Activated naive CD4-positive, alpha-beta T cell treated with anti-CD3 and anti-CD28 coated beads, Interleukin-2, amount 10 ng/mL, durations not matched to agents 7 days and 5 days (primary cell): ENCODE measurements at regions not wholly inside any gene's neighbourhood (a gene's known extent, or its start where the extent isn't known, plus 50 kb on each side); places are given as distances from the start of the nearest gene placed in this dataset.
"Not testable (repeated sequence)": the region's sequence is repeated elsewhere in the genome, so short reads cannot be mapped to it uniquely, and the experiment has no call there.

Source experiments
- CTCF ChIA-PET: fragments of 350-600 bp; sonication (Branson Sonifier 250); formaldehyde crosslinking; loops from one replicate; lab custom pipeline; 2021; ENCODE audit warnings: antibody characterized with exemption; lab: Charles Lee
- DNase-seq: peaks from one replicate; pipeline ENCODE4 v3.0.0-alpha.2; 2020
- H3K27ac Mint-ChIP-seq: one replicate; pipeline ENCODE4 v1.8.0; 2021; ENCODE audit warnings: mild to moderate bottlenecking, moderate library complexity, mixed read lengths
- H3K27me3 Mint-ChIP-seq: one replicate; pipeline ENCODE4 v1.8.0; 2021; ENCODE audit warnings: mild to moderate bottlenecking, mixed read lengths
- H3K36me3 Mint-ChIP-seq: one replicate; pipeline ENCODE4 v1.8.0; 2021; ENCODE audit warnings: mixed read lengths
- H3K4me1 Mint-ChIP-seq: one replicate; pipeline ENCODE4 v1.8.0; 2021; ENCODE audit warnings: mixed read lengths
- H3K4me3 Mint-ChIP-seq: one replicate; pipeline ENCODE4 v1.8.0; 2021; ENCODE audit warnings: mild to moderate bottlenecking, moderate library complexity, mixed read lengths
- H3K9me3 Mint-ChIP-seq: one replicate; pipeline ENCODE4 v1.8.0; 2021; ENCODE audit warnings: mixed read lengths

- H3K4me1 Mint-ChIP-seq, result no peaks in the 10 kb centered on the region
- no peaks in the 10 kb centered on the region for H3K36me3 Mint-ChIP-seq
- H3K27ac Mint-ChIP-seq, result no peak overlapping the region
Measured at GRCh38 chr11:89633135-89633705, 76.9 kb upstream of the TRIM77 start.

GRCh38 chr11:89640777-89641176, 69.3 kb upstream of the TRIM77 start:
- H3K9me3 Mint-ChIP-seq, DNase-seq, H3K4me1 Mint-ChIP-seq, H3K4me3 Mint-ChIP-seq, H3K27ac Mint-ChIP-seq, H3K36me3 Mint-ChIP-seq, CTCF ChIA-PET, H3K27me3 Mint-ChIP-seq: not testable (repeated sequence)

More at GRCh38 chr11:89633135-89633705, 76.9 kb upstream of the TRIM77 start:
- Mint-ChIP-seq H3K27me3 (no peaks in the 10 kb centered on the region), H3K9me3 (no peaks in the 10 kb centered on the region), H3K4me3 (no peak overlapping the region)
- DNase-seq, result no peak
- CTCF ChIA-PET, result no interaction called here

- CTCF ChIA-PET, H3K27ac Mint-ChIP-seq, H3K36me3 Mint-ChIP-seq, H3K4me3 Mint-ChIP-seq, H3K27me3 Mint-ChIP-seq, DNase-seq, H3K9me3 Mint-ChIP-seq, H3K4me1 Mint-ChIP-seq: not testable (repeated sequence)
Measured at GRCh38 chr11:89648232-89648631, 61.9 kb upstream of the TRIM77 start.

GRCh38 chr11:89648996-89649395, 61.1 kb upstream of the TRIM77 start:
- DNase-seq, H3K36me3 Mint-ChIP-seq, CTCF ChIA-PET, H3K9me3 Mint-ChIP-seq, H3K4me3 Mint-ChIP-seq, H3K27me3 Mint-ChIP-seq, H3K4me1 Mint-ChIP-seq, H3K27ac Mint-ChIP-seq: not testable (repeated sequence)

- H3K27me3 Mint-ChIP-seq, CTCF ChIA-PET, H3K27ac Mint-ChIP-seq, H3K4me3 Mint-ChIP-seq, DNase-seq, H3K9me3 Mint-ChIP-seq, H3K4me1 Mint-ChIP-seq, H3K36me3 Mint-ChIP-seq: not testable (repeated sequence)
Measured at GRCh38 chr11:89654669-89655068, 55.4 kb upstream of the TRIM77 start.

GRCh38 chr11:89658767-89659166, 51.3 kb upstream of the TRIM77 start:
- H3K9me3 Mint-ChIP-seq, H3K27me3 Mint-ChIP-seq, H3K4me1 Mint-ChIP-seq, DNase-seq, H3K27ac Mint-ChIP-seq, CTCF ChIA-PET, H3K4me3 Mint-ChIP-seq, H3K36me3 Mint-ChIP-seq: not testable (repeated sequence)

GRCh38 chr11:89659414-89659813, 50.7 kb upstream of the TRIM77 start:
- H3K9me3 Mint-ChIP-seq, H3K4me3 Mint-ChIP-seq, H3K27ac Mint-ChIP-seq: not testable (repeated sequence)

GRCh38 chr11:89660234-89660633, 49.9 kb upstream of the TRIM77 start:
- Mint-ChIP-seq H3K4me1 (no peaks in the 10 kb centered on the region), H3K27me3 (no peaks in the 10 kb centered on the region), H3K4me3 (no peak overlapping the region), H3K36me3 (no peaks in the 10 kb centered on the region), H3K27ac (no peak overlapping the region), H3K9me3 (no peaks in the 10 kb centered on the region)
- CTCF ChIA-PET, result no interaction called here
- DNase-seq, result no peak

More at GRCh38 chr11:89659414-89659813, 50.7 kb upstream of the TRIM77 start:
- H3K36me3 Mint-ChIP-seq, DNase-seq, H3K27me3 Mint-ChIP-seq, H3K4me1 Mint-ChIP-seq, CTCF ChIA-PET: not testable (repeated sequence)
